ENCODE measurements at regions not wholly inside any gene's neighbourhood (a gene's known extent, or its start where the extent isn't known, plus 50 kb on each side); places are given as distances from the start of the nearest gene placed in this dataset.

GRCh38 chr5:68007451-68007850, 208.1 kb upstream of the PIK3R1 start:
- no peak overlapping the region for H3K4me3 ChIP-seq (replicated peaks; ENCODE audit: low read depth, low read length)
- no peak for TF ChIP-seq CTCF (IDR thresholded peaks at IDR 0.05; ENCODE audit: low read length, missing control alignments)
- DNase-seq (ENCODE audit: low read depth), result peak; percentile 93

- no peak for TF ChIP-seq CTCF (IDR thresholded peaks at IDR 0.05; ENCODE audit: low read length, missing control alignments)
- DNase-seq (ENCODE audit: low read depth), result no peak
- H3K4me3 ChIP-seq (replicated peaks; ENCODE audit: low read depth, low read length), result no peak overlapping the region
Observed at GRCh38 chr5:68002836-68003235, 212.7 kb upstream of the PIK3R1 start.

- no peak for DNase-seq (ENCODE audit: low read depth)
- no peak for TF ChIP-seq CTCF (IDR thresholded peaks at IDR 0.05; ENCODE audit: low read length, missing control alignments)
Observed at GRCh38 chr5:68000805-68001204, 214.8 kb upstream of the PIK3R1 start.

GRCh38 chr5:67999391-67999790, 216.2 kb upstream of the PIK3R1 start:
- DNase-seq (ENCODE audit: low read depth), result no peak
- TF ChIP-seq CTCF (IDR thresholded peaks at IDR 0.05; ENCODE audit: low read length, missing control alignments), result no peak
- H3K4me3 ChIP-seq (replicated peaks; ENCODE audit: low read depth, low read length), result no peak overlapping the region

More at GRCh38 chr5:68000805-68001204, 214.8 kb upstream of the PIK3R1 start:
- no peak overlapping the region for H3K4me3 ChIP-seq (replicated peaks; ENCODE audit: low read depth, low read length)

GRCh38 chr5:67998709-67999261, 216.8 kb upstream of the PIK3R1 start:
- no peak overlapping the region for H3K4me3 ChIP-seq (replicated peaks; ENCODE audit: low read depth, low read length)
- peak; percentile 89 for DNase-seq (ENCODE audit: low read depth)
- no peak for TF ChIP-seq CTCF (IDR thresholded peaks at IDR 0.05; ENCODE audit: low read length, missing control alignments)

- DNase-seq (ENCODE audit: low read depth), result no peak
- no peak for TF ChIP-seq CTCF (IDR thresholded peaks at IDR 0.05; ENCODE audit: low read length, missing control alignments)
- H3K4me3 ChIP-seq (replicated peaks; ENCODE audit: low read depth, low read length), result no peak overlapping the region
Observed at GRCh38 chr5:67997892-67998457, 217.6 kb upstream of the PIK3R1 start.

GRCh38 chr5:67997148-67997547, 218.4 kb upstream of the PIK3R1 start:
- no peak for DNase-seq (ENCODE audit: low read depth)
- H3K4me3 ChIP-seq (replicated peaks; ENCODE audit: low read depth, low read length), result no peak overlapping the region
- no peak for TF ChIP-seq CTCF (IDR thresholded peaks at IDR 0.05; ENCODE audit: low read length, missing control alignments)
